ENCODE measurements at regions not wholly inside any gene's neighbourhood (a gene's known extent, or its start where the extent isn't known, plus 50 kb on each side); places are given as distances from the start of the nearest gene placed in this dataset.
"Not testable (repeated sequence)": the region's sequence is repeated elsewhere in the genome, so short reads cannot be mapped to it uniquely, and the experiment has no call there.

DNA sequence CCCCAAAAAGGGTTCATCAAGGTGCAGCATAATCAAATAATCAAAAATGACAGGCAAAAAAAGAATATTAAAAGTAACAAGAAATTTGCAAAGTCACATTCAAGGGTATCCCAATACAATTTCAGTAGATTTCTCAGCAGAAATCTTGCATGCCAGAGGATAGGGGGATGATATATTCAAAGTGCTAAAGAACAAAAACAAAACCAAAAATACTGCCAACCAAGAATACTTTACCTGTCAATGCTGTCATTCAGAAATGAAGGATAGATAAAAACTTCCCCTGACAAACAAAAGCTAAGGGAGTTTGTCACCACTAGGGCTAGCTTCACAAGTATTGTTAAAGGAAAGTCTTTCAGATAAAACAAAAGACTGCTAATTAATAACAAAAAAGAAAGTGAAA is 68.7 kb upstream of the EDIL3 start:
- no peak for DNase-seq

- no peak for DNase-seq
These were observed 66.1 kb upstream of the EDIL3 start for GRCh38 chr5:84450617-84451414.

DNA sequence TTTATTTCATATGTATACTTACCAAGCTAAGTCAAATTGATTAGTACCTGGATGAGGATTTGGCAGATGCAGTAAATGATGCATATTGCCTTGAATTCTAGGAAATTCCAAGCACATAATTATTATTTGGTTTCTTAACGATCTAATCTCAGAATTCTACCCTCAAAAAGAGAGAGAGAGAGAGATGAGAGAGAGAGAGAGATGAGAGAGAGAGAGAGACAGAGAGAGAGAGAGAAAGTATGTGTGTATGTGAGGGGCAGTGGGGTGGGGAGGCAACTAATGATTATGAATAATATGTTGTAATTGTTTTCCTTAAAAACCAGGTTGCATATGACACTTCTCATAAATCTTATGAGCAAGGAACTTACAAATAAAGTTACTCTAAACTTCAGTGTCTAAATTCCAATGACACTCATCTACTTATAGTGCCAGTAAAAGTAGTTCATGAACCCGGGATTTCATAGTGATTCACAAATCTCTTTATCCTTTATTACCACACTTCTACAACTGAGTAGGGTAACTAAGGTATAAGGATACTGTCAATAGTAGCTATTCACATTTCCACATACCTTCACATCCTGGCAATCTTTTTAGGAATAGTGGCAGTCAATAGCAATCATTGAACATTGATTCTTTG is 60.5 kb upstream of the EDIL3 start:
- no peak for DNase-seq

DNA sequence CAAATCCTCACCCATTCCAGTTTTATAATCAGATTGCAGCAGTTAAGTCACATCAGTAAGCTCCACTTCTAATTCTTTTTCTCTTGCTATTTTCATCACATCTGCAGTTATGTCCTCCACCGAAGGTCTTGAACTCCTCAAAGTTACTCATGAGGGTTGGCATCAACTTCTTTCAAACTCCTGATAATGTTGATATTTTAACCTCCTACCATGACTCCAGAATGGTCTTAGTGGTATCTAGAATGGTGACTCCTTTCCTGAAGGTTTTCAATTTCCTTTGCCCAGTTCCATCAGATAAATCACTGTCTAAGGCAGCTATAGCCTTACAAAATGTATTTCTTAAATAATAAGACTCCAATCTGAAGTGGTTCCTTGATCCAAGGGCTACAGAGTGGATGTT is 53.8 kb upstream of the EDIL3 start:
- DNase-seq: no peak

GRCh38 chr5:84437673-84438315 is 53.1 kb upstream of the EDIL3 start:
- DNase-seq: no peak

GRCh38 chr5:84436866-84437265 is 52.2 kb upstream of the EDIL3 start:
- no peak for DNase-seq

DNA sequence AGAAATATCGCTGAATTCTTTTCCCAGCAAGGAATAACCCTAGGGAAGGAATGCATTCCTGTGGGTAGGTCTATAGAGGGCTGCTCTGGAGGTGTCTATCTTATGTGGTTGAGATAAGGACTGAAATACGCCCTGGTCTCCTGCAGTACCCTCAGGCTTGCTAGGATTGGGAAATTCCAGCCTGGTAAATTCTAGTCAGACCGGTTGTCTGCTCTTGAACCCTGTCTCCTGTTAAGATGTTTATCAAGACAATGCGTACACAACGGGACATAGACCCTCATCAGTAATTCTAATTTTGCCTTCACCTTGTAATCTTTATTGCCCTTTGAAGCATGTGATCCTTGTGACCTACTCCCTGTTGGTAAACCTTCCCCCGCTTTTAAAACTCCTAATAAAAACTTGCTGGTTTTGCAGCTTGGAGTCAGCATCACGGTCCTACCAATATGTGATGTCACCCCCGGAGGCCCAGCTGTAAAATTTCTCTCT is 51.2 kb upstream of the EDIL3 start:
- not testable (repeated sequence) for DNase-seq
